Neural progenitor cell (in vitro differentiated cells): ENCODE measurements at regions not wholly inside any gene's neighbourhood (a gene's known extent, or its start where the extent isn't known, plus 50 kb on each side); places are given as distances from the start of the nearest gene placed in this dataset.

Experiments
- DNase-seq: peaks from one replicate; pipeline ENCODE4 v3.0.0-alpha.2; 2016; ENCODE audit warnings: low spot score
- H2AFZ ChIP-seq: fragments of 200-600 bp; sonication (generic); replicated peaks from 2 replicates; pipeline ENCODE4 v1.6.1; 2016; ENCODE audit warnings: antibody characterized with exemption
- H3F3A ChIP-seq: fragments of 200-600 bp; sonication (generic); 2 replicates; pipeline ENCODE4 v1.6.1; 2016; ENCODE audit warnings: antibody characterized with exemption, low read depth
- H3K27ac ChIP-seq: fragments of 200-600 bp; sonication (generic); 2 replicates; pipeline ENCODE4 v1.5.1; 2016; ENCODE audit warnings: mild to moderate bottlenecking
- H3K27me3 ChIP-seq: fragments of 200-600 bp; sonication (generic); 2 replicates; pipeline ENCODE4 v1.6.1; 2016; ENCODE audit warnings: mild to moderate bottlenecking, moderate library complexity
- H3K36me3 ChIP-seq: fragments of 200-600 bp; sonication (generic); 2 replicates; pipeline ENCODE4 v1.5.1; 2016
- H3K4me1 ChIP-seq: fragments of 200-600 bp; sonication (generic); 2 replicates; pipeline ENCODE4 v1.6.1; 2016; ENCODE audit warnings: mixed run types
- H3K4me2 ChIP-seq: fragments of 200-600 bp; sonication (generic); 2 replicates; pipeline ENCODE4 v1.6.1; 2016
- H3K4me3 ChIP-seq: fragments of 200-600 bp; sonication (generic); 2 replicates; pipeline ENCODE4 v1.5.1; 2016
- H3K79me2 ChIP-seq: fragments of 200-600 bp; sonication (generic); 2 replicates; pipeline ENCODE4 v1.6.1; 2016; ENCODE audit warnings: low read depth
- H3K9ac ChIP-seq: fragments of 200-600 bp; sonication (generic); 2 replicates; pipeline ENCODE4 v1.6.1; 2016
- H3K9me3 ChIP-seq: fragments of 200-600 bp; sonication (generic); 2 replicates; pipeline ENCODE4 v1.5.1; 2016; ENCODE audit warnings: low read depth
- H4K20me1 ChIP-seq: fragments of 200-600 bp; sonication (generic); 2 replicates; pipeline ENCODE4 v1.6.1; 2016; ENCODE audit warnings: low read depth
- H3K27ac Mint-ChIP-seq: 3 replicates; pipeline ENCODE4 v1.8.0; 2021; ENCODE audit warnings: mixed read lengths
- H3K27me3 Mint-ChIP-seq: 2 replicates; pipeline ENCODE4 v1.8.0; 2022; ENCODE audit warnings: low read depth, mild to moderate bottlenecking, inconsistent platforms, moderate library complexity, mixed read lengths; ENCODE audit not compliant: insufficient read depth
- H3K36me3 Mint-ChIP-seq: 3 replicates; pipeline ENCODE4 v1.8.0; 2021; ENCODE audit warnings: mixed read lengths
- H3K4me1 Mint-ChIP-seq: 3 replicates; pipeline ENCODE4 v1.8.0; 2021; ENCODE audit warnings: mixed read lengths
- H3K4me3 Mint-ChIP-seq: 3 replicates; pipeline ENCODE4 v1.8.0; 2021; ENCODE audit warnings: mild to moderate bottlenecking, moderate library complexity, mixed read lengths
- H3K9me3 Mint-ChIP-seq: 3 replicates; pipeline ENCODE4 v1.8.0; 2020; ENCODE audit warnings: mixed read lengths
- CTCF ChIP-seq: fragments of 200-600 bp; sonication (generic); IDR thresholded peaks from 2 replicates; pipeline ENCODE4 v1.5.1; 2017; ENCODE audit warnings: antibody characterized with exemption, mild to moderate bottlenecking
- EZH2 ChIP-seq: fragments of 200-600 bp; sonication (generic); IDR thresholded peaks from 2 replicates; pipeline ENCODE4 v1.6.1; 2017; ENCODE audit warnings: antibody characterized with exemption, mild to moderate bottlenecking, moderate library complexity
- EZH2phosphoT487 ChIP-seq: fragments of 200-600 bp; sonication (generic); IDR thresholded peaks from 2 replicates; pipeline ENCODE4 v1.6.1; 2017; ENCODE audit warnings: antibody characterized with exemption

GRCh38 chr20:7291946-7292345 is 524.5 kb downstream of the BMP2 start:
- H3K4me3 Mint-ChIP-seq, result no peak overlapping the region
- no peaks in the 10 kb centered on the region for H3K79me2 ChIP-seq
- H3K27me3 ChIP-seq, result no peaks in the 10 kb centered on the region
- H3K9me3 ChIP-seq, result no peaks in the 10 kb centered on the region
- no peak overlapping the region for H3K9ac ChIP-seq
- no peak overlapping the region for H2AFZ ChIP-seq
- H3F3A ChIP-seq, result no peaks in the 10 kb centered on the region
- H3K4me1 ChIP-seq, result no peaks in the 10 kb centered on the region
- no peak overlapping the region for H3K27ac ChIP-seq
- TF ChIP-seq EZH2phosphoT487 (no peak), EZH2 (no peak), CTCF (no peak)
- DNase-seq, result no peak
- H3K4me2 ChIP-seq, result no peak overlapping the region
- H4K20me1 ChIP-seq, result no peaks in the 10 kb centered on the region
- peaks cover 11% of the 10 kb centered on the region for H3K9me3 Mint-ChIP-seq
- H3K36me3 Mint-ChIP-seq, result peaks cover 2% of the 10 kb centered on the region
- no peaks in the 10 kb centered on the region for H3K36me3 ChIP-seq
- H3K27me3 Mint-ChIP-seq, result peaks cover 2% of the 10 kb centered on the region
- H3K4me1 Mint-ChIP-seq, result peaks cover 4% of the 10 kb centered on the region
- no peak overlapping the region for H3K4me3 ChIP-seq
- no peak overlapping the region for H3K27ac Mint-ChIP-seq

GRCh38 chr20:7294816-7295360 is 527.4 kb downstream of the BMP2 start:
- H3K4me2 ChIP-seq, result no peak overlapping the region
- no peaks in the 10 kb centered on the region for H4K20me1 ChIP-seq
- Mint-ChIP-seq H3K4me1 (peaks cover under 1% of the 10 kb centered on the region), H3K4me3 (no peak overlapping the region), H3K36me3 (peaks cover 7% of the 10 kb centered on the region), H3K27ac (no peak overlapping the region), H3K27me3 (peaks cover 2% of the 10 kb centered on the region), H3K9me3 (peaks cover 21% of the 10 kb centered on the region)
- no peak for DNase-seq
- no peaks in the 10 kb centered on the region for H3K27me3 ChIP-seq
- no peak for TF ChIP-seq EZH2phosphoT487
- TF ChIP-seq EZH2, result no peak
- no peak for TF ChIP-seq CTCF
- no peak overlapping the region for H3K4me3 ChIP-seq
- no peaks in the 10 kb centered on the region for H3K9me3 ChIP-seq
- H3K79me2 ChIP-seq, result no peaks in the 10 kb centered on the region
- no peaks in the 10 kb centered on the region for H3F3A ChIP-seq
- no peak overlapping the region for H2AFZ ChIP-seq
- no peak overlapping the region for H3K27ac ChIP-seq
- H3K9ac ChIP-seq, result no peak overlapping the region
- no peaks in the 10 kb centered on the region for H3K36me3 ChIP-seq
- no peaks in the 10 kb centered on the region for H3K4me1 ChIP-seq

- H2AFZ ChIP-seq, result peak overlapping the region; percentile 89
- no peaks in the 10 kb centered on the region for H4K20me1 ChIP-seq
- H3K79me2 ChIP-seq, result no peaks in the 10 kb centered on the region
- Mint-ChIP-seq H3K4me3 (peak overlapping the region; percentile 59), H3K36me3 (peaks cover 8% of the 10 kb centered on the region), H3K9me3 (peaks cover 21% of the 10 kb centered on the region), H3K4me1 (peaks cover 48% of the 10 kb centered on the region), H3K27ac (peak overlapping the region; percentile 100), H3K27me3 (peaks cover 2% of the 10 kb centered on the region)
- H3K27me3 ChIP-seq, result no peaks in the 10 kb centered on the region
- no peak for TF ChIP-seq EZH2phosphoT487
- no peak for TF ChIP-seq EZH2
- TF ChIP-seq CTCF, result no peak
- no peak overlapping the region for H3K27ac ChIP-seq
- H3K36me3 ChIP-seq, result no peaks in the 10 kb centered on the region
- H3K9ac ChIP-seq, result no peak overlapping the region
- H3K4me2 ChIP-seq, result peak overlapping the region; percentile 40
- no peak overlapping the region for H3K4me3 ChIP-seq
- no peak for DNase-seq
- no peaks in the 10 kb centered on the region for H3F3A ChIP-seq
- H3K9me3 ChIP-seq, result peaks cover 4% of the 10 kb centered on the region
- H3K4me1 ChIP-seq, result peaks cover 12% of the 10 kb centered on the region
Observed at GRCh38 chr20:7301807-7302206, 534.3 kb downstream of the BMP2 start.
